ENCODE measurements at regions not wholly inside any gene's neighbourhood (a gene's known extent, or its start where the extent isn't known, plus 50 kb on each side); places are given as distances from the start of the nearest gene placed in this dataset.
"Not testable (repeated sequence)": the region's sequence is repeated elsewhere in the genome, so short reads cannot be mapped to it uniquely, and the experiment has no call there.

- no peak for DNase-seq
These were observed 332.7 kb upstream of the RUNX1 start for GRCh38 chr21:35381743-35382310.

- not testable (repeated sequence) for DNase-seq
These were observed 331.2 kb upstream of the RUNX1 start for GRCh38 chr21:35380304-35380703.

GRCh38 chr21:35378881-35379280 is 329.8 kb upstream of the RUNX1 start:
- DNase-seq = no peak

GRCh38 chr21:35377505-35378090 is 328.5 kb upstream of the RUNX1 start:
- no peak for DNase-seq

- no peak for DNase-seq
These were observed 327.5 kb upstream of the RUNX1 start for GRCh38 chr21:35376406-35377135.

- no peak for DNase-seq
These were observed 326.0 kb upstream of the RUNX1 start for GRCh38 chr21:35375115-35375514.

GRCh38 chr21:35373998-35374397 is 324.9 kb upstream of the RUNX1 start:
- DNase-seq = no peak

- DNase-seq = no peak
These were observed 323.1 kb upstream of the RUNX1 start for GRCh38 chr21:35372201-35372600.

- DNase-seq = no peak
These were observed 321.6 kb upstream of the RUNX1 start for GRCh38 chr21:35370671-35371070.

GRCh38 chr21:35370071-35370470 is 321.0 kb upstream of the RUNX1 start:
- no peak for DNase-seq

- no peak for DNase-seq
These were observed 319.2 kb upstream of the RUNX1 start for GRCh38 chr21:35368326-35368725.

GRCh38 chr21:35367553-35367952 is 318.5 kb upstream of the RUNX1 start:
- DNase-seq = no peak

GRCh38 chr21:35366394-35367080 is 317.4 kb upstream of the RUNX1 start:
- no peak for DNase-seq

GRCh38 chr21:35363458-35363857 is 314.4 kb upstream of the RUNX1 start:
- DNase-seq = no peak

GRCh38 chr21:35361988-35362387 is 312.9 kb upstream of the RUNX1 start:
- DNase-seq = no peak

GRCh38 chr21:35360870-35361570 is 311.9 kb upstream of the RUNX1 start:
- DNase-seq = no peak

GRCh38 chr21:35359076-35359475 is 310.0 kb upstream of the RUNX1 start:
- DNase-seq = no peak

- no peak for DNase-seq
These were observed 308.9 kb upstream of the RUNX1 start for GRCh38 chr21:35358008-35358407.

- DNase-seq = no peak
These were observed 308.1 kb upstream of the RUNX1 start for GRCh38 chr21:35357041-35357780.

GRCh38 chr21:35354078-35354477 is 305.0 kb upstream of the RUNX1 start:
- DNase-seq = no peak

- DNase-seq = no peak
These were observed 303.7 kb upstream of the RUNX1 start for GRCh38 chr21:35352793-35353192.

GRCh38 chr21:35352066-35352770 is 303.1 kb upstream of the RUNX1 start:
- no peak for DNase-seq
